NCI-H446 treated with DMSO at 0.1 percent for 48 hours (cell line): ENCODE measurements at regions not wholly inside any gene's neighbourhood (a gene's known extent, or its start where the extent isn't known, plus 50 kb on each side); places are given as distances from the start of the nearest gene placed in this dataset.

Experiments
- DNase-seq: peaks from one replicate; lab custom pipeline; 2025; lab: John Stamatoyannopoulos, UW

- no peak for DNase-seq
Measured at GRCh38 chr17:79539944-79540705, 70.7 kb downstream of the RBFOX3 start.

DNA sequence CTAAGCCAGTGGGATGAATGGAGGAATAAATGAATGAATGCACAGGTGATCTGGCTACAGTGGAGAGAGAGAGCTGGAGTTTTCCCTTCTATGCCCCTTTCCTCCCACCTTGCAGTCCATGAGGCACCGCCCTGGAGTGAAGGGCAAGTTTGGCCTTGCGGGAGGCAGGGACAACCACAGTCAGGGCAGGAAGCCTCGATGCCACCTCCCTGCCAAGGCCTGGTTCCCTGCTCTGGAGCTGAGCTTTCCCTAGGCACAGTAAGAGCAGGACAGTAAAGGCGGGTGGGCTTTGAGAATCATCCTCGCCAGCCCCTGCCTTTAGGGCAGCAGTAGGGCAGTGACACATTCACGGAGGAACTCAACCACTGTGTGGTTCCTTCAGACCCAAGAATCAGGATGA lies 72.6 kb downstream of the RBFOX3 start:
- DNase-seq = no peak

GRCh38 chr17:79537686-79538085 lies 73.2 kb downstream of the RBFOX3 start:
- DNase-seq = no peak

DNA sequence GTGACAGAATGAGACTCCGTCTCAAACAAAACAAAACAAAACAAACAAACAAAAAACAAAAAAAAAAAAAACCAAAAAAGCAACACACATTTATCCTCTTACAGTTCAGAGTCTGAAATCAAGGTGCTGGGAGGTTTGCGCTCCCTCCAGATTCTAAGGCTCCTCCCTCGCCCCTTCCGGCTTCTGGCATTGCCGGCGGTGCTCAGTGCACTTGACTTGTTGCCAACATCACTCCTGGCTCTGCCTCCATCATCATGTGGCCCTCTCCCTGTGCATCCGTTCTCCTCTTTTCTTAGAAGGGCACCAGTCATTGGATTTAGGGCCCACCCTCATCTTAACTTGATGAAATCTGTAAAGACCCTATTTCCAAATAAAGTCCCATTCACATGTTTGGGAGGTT lies 73.8 kb downstream of the RBFOX3 start:
- no peak for DNase-seq

DNA sequence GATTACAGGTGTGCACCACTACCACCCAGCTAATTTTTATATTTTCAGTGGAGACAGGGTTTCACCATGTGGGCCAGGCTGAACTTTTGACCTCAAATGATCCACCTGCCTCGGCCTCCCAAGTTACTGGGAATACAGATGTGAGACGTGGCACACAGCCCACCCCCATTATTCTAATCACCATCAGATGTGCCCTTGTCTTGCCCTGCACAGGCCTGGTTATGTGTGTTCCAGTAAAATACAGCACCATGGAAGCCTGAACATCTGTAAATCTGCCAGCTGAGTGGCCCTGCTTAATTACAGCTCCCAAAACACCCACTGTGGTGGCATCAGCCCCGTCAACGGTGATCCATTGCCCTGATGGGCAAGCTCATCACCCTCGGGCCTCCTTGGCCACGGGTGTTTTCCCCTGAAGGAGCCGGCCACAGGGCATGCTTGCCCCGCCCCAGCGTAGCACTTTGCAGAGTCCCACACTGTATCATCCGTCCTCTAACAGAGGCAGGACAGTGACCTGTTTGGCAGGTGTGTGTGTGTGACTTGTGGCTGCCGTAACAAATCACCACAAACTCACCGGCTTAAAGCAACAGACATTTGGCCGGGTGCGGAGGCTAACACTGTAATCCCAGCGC lies 74.5 kb downstream of the RBFOX3 start:
- DNase-seq = no peak

DNA sequence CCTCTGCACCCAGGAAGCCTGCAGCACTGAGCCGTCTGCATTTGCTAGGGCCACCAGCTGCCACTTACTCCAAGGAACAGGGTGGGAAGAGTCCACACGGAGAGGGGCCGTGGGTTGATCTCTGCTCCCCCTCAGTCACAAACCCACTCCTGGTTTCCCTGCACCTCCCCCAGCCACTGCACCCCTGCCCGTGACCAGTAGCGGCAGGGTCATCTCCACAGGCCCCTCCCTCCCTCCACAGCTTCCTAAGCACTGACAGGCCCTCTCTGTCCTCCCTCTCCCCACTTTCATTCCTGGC lies 75.2 kb downstream of the RBFOX3 start:
- DNase-seq = no peak

- DNase-seq = no peak
Measured at GRCh38 chr17:79534851-79535727, 75.8 kb downstream of the RBFOX3 start.

DNA sequence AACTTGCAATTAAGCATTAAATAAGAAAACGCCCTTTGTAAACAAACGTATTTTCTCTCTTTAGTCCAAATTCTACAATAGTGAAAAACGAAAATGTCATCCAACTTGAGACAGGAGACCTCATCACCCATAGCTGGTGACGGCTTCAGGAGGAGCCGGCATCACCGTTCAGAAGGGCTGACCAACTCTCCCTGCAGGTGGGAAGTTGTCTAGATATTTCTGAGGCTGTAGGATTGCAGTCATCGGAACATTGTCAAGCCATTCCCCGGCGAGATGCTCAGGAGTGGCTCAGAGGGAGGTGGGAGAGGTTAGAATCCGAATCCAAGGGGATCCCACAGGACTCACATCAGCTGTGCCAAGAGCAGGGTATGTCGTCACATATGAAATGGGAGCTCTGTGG lies 76.7 kb downstream of the RBFOX3 start:
- DNase-seq = no peak

DNA sequence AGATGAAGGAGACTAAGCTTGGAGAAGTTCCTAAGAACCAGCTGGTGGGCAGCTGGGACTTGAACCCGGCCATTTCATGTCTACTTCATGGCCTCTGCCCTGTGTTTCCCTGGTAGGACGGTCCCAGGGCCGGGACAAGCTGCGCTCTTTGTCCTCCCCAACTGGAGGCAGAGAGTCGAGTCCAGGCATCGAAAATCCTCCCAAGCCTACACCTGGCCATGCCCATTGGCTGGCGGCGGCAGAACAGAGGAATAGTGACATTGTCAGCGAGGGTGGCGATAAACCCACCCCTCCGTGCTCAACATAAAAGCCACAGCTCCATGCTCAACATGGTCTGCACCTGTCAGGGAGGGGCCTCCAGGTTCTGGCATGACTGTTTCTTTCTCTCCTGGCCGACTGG lies 77.7 kb downstream of the RBFOX3 start:
- DNase-seq = no peak

DNA sequence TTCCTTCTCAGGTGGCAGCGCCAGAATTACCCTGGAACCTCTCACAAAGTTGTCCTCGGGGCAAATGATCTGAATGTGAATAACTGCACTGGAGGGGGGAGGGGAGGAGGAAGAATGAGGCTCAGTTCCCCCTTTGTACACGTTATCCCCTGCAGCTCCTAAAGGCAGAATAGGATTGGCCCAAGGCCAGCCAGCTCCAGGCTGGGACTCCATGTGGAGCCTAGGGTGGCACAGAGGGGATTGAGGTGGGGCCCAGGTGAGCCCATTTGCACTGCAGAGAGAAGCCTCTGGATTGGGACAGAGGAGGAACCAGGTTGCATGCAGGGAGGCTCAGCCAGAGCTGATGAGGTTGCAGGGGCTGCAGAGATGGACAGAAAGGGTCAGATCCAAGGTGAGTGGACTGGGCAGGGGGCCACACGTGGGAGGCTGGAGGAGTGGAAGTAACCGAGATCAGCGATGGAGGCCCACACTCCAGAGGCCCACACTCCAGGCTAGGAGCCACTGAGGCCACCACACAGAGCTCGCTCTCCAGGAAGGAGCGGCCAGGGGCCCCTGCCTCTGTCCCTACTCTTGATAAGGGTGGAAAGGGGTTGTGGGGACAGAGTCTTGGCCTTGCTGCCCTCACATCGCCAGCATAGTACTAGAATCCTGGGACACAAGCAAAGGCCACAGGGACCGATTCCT lies 78.6 kb downstream of the RBFOX3 start:
- DNase-seq = no peak

DNA sequence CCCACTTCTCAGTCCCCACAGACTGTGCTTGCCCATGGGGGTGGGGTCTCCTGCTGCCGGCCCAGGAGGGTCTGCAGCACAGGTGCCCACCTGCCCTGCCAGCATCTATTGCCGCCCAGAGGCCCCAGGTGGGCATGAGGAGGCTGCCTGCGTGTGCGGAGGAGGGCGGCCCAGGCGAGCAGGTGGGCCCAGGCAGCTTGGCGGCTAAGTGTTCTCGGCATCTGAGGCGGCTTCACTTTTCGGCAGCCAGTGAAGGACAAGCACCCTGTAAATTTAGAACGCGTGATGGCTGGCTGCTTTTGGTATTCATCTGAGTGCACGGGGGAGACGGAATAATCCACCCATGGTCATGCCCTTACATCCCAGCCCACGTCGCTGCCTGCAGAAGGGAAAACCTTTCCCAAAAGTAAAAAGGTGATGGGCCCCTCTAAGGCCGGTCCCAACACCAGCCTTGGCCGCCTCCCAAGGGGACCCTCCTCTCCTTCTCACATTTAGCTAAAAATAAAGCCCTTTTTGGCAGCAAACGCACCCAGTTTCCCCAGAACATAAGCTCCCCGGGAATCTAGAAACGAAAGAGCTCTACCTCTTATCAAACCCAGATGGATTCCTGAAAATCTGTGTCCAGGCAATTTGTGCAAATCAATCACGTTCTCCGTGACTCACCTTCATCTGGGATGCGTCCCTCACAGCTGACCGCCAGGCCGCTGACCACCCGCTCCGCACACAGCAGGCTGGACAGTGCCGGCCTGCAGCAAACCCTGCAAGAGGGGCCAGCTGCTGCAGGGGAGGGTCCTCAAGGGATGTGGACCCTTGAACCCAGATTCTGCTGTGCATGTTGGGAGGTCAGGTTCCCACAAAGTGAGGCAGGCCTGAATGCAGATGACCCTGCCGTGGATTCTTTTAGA lies 79.4 kb downstream of the RBFOX3 start:
- no peak for DNase-seq

- no peak for DNase-seq
Measured at GRCh38 chr17:79530361-79531105, 80.3 kb downstream of the RBFOX3 start.

DNA sequence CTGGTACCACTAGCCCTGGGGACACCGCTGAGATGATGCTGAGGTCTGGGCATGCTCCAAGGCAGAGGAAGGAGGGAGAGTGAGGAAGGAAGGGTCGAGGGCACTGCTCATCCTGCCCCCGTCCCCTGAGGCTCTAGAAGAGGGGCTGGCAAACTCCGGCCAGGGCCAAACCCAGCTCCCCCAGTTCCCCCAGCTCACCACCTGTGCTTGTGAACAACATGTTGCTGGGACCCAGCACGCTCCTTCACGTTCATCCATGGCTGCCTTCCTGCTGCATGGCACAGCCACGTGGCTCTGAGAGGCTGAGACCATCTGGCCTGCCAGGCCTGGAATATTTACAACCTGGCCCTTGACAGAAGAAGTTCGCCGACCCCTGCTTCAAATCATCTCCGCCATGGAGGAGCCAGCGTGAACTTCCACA lies 81.2 kb downstream of the RBFOX3 start:
- DNase-seq = no peak

DNA sequence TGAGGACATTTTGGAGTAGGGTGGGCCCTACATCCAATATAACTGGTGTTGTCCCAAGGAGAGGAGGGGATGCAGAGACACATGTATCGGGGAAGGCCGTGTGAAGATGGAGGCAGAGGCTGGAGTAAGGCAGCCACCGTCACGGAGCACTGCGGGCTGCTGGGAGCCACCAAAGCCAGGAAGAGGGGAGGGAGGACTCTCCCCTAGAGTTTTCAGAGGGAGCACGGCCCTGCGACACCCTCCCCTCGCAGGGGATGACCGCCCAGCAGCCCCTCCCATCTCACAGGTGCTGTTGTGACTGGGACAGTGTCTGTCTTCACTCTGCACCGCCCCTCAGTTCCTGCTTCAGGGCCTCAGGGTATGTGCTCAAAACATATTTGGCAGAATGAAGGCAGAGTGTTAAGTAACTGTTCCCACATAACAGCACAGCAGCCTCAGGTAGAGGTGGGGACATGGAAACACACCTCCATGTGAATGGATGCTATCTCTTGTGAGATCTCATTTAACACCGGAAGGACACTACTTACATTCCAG lies 82.2 kb downstream of the RBFOX3 start:
- no peak for DNase-seq

DNA sequence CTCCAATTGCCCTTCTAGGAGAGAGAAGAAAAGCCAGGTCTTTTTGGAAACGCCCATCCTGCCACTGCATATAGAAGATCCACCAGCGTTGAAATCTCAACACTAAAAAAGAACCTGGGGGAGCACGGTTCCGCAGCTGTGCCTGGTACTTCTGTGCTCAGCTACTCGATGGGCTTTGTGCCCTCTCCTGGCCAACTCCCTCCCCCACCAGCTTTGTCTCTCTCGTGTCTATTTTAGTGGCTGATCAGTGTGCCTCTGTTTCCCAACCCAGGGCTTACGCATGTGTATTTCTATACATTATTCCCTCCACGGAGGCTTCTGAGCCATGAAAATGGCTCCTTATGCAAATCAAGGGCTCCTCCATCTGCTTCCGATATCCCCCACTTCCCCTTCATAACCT lies 83.5 kb downstream of the RBFOX3 start:
- no peak for DNase-seq

DNA sequence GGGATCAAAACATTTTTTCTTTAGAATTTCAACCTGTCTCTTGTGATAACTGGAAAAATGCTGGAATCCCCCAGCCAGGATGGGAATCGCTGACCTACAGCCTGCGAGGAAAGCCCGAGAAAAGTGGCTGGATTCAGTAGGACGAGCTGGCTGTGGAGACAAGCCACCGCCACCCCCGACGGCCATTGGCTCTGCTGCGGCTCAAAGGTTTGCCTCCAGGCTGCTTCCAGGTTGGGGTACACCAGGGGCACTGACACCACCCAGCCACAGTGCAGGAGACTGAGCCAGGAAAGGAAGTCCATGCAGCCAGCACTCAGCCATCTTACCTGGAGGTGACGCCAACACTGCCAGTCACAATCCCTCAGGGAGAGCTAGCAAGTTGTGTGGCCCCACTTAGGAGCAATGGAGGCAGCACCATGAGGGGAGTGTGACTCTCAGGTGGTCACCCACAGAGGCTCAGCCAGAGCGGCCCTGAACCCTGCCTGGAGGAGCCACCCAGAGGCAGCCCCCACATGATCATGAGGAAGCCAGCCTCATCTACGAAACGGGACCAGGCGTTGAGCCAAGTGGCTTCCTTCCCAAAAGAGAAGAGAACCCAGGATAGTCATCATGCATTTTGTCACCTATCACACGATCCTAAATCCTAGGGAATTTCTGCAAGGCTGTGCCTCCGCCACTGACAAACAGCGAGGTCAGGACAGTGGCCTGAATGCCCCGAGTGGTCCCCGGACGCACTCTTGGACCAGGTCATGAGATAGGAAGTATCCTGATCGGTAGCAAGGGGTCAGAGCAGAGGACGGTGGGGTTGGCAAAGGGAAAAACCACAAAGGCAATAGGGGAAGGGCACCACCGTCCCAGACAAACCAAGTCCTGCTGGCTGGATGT lies 84.8 kb downstream of the RBFOX3 start:
- peak; percentile 9 for DNase-seq

- no peak for DNase-seq
Measured at GRCh38 chr17:79524213-79525187, 86.4 kb downstream of the RBFOX3 start.

GRCh38 chr17:79522414-79522813 lies 88.4 kb downstream of the RBFOX3 start:
- no peak for DNase-seq
